ENCODE measurements at regions not wholly inside any gene's neighbourhood (a gene's known extent, or its start where the extent isn't known, plus 50 kb on each side); places are given as distances from the start of the nearest gene placed in this dataset.

DNA sequence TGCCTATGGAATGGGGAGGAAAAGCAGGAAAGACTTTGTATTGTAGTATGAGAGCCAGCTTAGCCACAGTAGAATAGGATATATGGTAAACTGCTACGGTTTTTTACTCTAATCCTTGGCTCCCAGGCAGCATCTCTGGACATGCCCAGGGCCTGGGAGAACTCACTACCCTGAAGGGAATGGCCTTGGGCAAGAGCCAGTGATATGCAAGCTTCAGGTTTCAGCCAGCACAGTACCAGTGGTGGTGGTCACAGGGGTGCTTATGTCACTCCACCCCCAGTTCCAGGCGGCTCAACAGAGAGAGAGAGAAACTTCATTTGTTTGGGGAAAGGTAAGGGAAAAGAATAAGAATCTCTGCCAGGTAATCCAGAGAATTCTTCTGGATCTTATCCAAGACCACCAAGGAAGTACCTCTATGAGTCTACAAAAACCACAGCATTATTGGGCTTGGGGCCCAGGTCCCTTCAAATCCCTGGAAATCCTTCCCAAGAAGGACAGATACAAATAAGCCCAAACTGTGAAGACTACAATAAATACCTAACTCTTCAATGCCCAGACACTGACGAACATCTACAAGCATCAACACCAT lies 121.2 kb downstream of the THBS2 start:
- TF ChIP-seq, protein P1, sequence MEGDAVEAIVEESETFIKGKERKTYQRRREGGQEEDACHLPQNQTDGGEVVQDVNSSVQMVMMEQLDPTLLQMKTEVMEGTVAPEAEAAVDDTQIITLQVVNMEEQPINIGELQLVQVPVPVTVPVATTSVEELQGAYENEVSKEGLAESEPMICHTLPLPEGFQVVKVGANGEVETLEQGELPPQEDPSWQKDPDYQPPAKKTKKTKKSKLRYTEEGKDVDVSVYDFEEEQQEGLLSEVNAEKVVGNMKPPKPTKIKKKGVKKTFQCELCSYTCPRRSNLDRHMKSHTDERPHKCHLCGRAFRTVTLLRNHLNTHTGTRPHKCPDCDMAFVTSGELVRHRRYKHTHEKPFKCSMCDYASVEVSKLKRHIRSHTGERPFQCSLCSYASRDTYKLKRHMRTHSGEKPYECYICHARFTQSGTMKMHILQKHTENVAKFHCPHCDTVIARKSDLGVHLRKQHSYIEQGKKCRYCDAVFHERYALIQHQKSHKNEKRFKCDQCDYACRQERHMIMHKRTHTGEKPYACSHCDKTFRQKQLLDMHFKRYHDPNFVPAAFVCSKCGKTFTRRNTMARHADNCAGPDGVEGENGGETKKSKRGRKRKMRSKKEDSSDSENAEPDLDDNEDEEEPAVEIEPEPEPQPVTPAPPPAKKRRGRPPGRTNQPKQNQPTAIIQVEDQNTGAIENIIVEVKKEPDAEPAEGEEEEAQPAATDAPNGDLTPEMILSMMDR (IDR thresholded peaks at IDR 0.05): no peak
- TF ChIP-seq POLR2A (IDR thresholded peaks at IDR 0.05): no peak
